Cardiac muscle cell (in vitro differentiated cells and primary cell): ENCODE measurements at regions not wholly inside any gene's neighbourhood (a gene's known extent, or its start where the extent isn't known, plus 50 kb on each side); places are given as distances from the start of the nearest gene placed in this dataset.

ENCODE experiments used
- DNase-seq, 2 donors: peaks; one replicate each; pipeline versions ENCODE4 v3.0.0 to v3.0.0-alpha.2; 2010 to 2017; ENCODE audit warnings: low read depth in 1 of 2, low spot score in 1 of 2
- H3K27ac ChIP-seq: fragments of 200-600 bp; sonication (generic); 2 replicates; pipeline ENCODE4 v1.5.1; 2016
- H3K27me3 ChIP-seq: fragments of 200-600 bp; sonication (generic); 2 replicates; pipeline ENCODE4 v1.6.0; 2016; ENCODE audit warnings: control low read depth
- H3K36me3 ChIP-seq: fragments of 200-600 bp; sonication (generic); 2 replicates; pipeline ENCODE4 v1.5.1; 2016; ENCODE audit warnings: control low read depth
- H3K4me1 ChIP-seq: fragments of 200-600 bp; sonication (generic); 2 replicates; pipeline ENCODE4 v1.8.1; 2017; ENCODE audit warnings: low read depth, mild to moderate bottlenecking, mixed run types
- H3K4me3 ChIP-seq: fragments of 200-600 bp; sonication (generic); 2 replicates; pipeline ENCODE4 v1.5.1; 2016; ENCODE audit warnings: mild to moderate bottlenecking
- H3K9me3 ChIP-seq: fragments of 200-600 bp; sonication (generic); 2 replicates; pipeline ENCODE4 v1.5.1; 2017; ENCODE audit warnings: low read depth, mild to moderate bottlenecking, control low read depth
- TF ChIP-seq, protein P1 (sequence below): IDR thresholded peaks from 2 replicates; pipeline ENCODE4 v1.5.1; 2012; ENCODE audit warnings: low read depth, mild to moderate bottlenecking, low read length

GRCh38 chr2:5250482-5250881 lies 441.7 kb upstream of the SOX11 start:
- Histone ChIP-seq H3K36me3 (no peaks in the 10 kb centered on the region), H3K9me3 (no peaks in the 10 kb centered on the region), H3K27ac (no peak overlapping the region), H3K27me3 (no peaks in the 10 kb centered on the region), H3K4me1 (no peaks in the 10 kb centered on the region), H3K4me3 (no peak overlapping the region)
- DNase-seq, result no peak
- TF ChIP-seq, protein P1, sequence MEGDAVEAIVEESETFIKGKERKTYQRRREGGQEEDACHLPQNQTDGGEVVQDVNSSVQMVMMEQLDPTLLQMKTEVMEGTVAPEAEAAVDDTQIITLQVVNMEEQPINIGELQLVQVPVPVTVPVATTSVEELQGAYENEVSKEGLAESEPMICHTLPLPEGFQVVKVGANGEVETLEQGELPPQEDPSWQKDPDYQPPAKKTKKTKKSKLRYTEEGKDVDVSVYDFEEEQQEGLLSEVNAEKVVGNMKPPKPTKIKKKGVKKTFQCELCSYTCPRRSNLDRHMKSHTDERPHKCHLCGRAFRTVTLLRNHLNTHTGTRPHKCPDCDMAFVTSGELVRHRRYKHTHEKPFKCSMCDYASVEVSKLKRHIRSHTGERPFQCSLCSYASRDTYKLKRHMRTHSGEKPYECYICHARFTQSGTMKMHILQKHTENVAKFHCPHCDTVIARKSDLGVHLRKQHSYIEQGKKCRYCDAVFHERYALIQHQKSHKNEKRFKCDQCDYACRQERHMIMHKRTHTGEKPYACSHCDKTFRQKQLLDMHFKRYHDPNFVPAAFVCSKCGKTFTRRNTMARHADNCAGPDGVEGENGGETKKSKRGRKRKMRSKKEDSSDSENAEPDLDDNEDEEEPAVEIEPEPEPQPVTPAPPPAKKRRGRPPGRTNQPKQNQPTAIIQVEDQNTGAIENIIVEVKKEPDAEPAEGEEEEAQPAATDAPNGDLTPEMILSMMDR, result no peak

- TF ChIP-seq, protein P1, result no peak
- H3K4me3 ChIP-seq, result no peak overlapping the region
- H3K36me3 ChIP-seq, result no peaks in the 10 kb centered on the region
- DNase-seq, result no peak
- no peaks in the 10 kb centered on the region for H3K9me3 ChIP-seq
- no peaks in the 10 kb centered on the region for H3K4me1 ChIP-seq
- H3K27me3 ChIP-seq, result no peaks in the 10 kb centered on the region
- H3K27ac ChIP-seq, result no peak overlapping the region
These were observed 438.9 kb upstream of the SOX11 start for GRCh38 chr2:5253263-5253662.

DNA sequence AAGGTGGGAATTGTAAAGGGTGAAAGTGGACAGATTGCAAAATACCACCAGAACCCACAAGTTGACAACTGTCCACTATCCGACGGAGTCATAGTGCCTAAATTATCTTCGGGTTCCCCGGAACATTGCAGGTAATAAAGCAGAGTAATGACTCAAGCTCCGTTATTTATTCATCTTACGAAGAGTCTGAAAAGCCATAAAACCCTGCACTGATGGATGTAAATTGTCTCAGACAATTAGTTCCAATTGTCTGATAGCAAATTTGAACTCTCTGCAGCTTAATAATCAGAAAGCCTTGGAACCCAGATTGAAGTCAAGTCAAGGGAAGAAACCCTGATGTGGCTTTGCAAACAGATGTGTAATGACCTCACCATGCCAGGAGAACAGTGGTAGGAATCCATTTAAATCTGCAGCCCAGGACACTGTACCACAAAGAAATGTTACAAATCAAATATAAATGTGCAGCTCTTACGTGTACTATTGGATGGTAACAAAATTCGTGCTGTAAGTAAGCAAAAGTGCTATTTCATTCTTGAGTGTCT lies 437.3 kb upstream of the SOX11 start:
- H3K9me3 ChIP-seq, result no peaks in the 10 kb centered on the region
- no peak for DNase-seq
- no peaks in the 10 kb centered on the region for H3K27me3 ChIP-seq
- TF ChIP-seq, protein P1, result no peak
- no peak overlapping the region for H3K27ac ChIP-seq
- H3K4me1 ChIP-seq, result no peaks in the 10 kb centered on the region
- H3K4me3 ChIP-seq, result no peak overlapping the region
- H3K36me3 ChIP-seq, result no peaks in the 10 kb centered on the region

GRCh38 chr2:5263291-5263690 lies 428.9 kb upstream of the SOX11 start:
- TF ChIP-seq, protein P1, result no peak
- Histone ChIP-seq H3K4me1 (no peaks in the 10 kb centered on the region), H3K27me3 (no peaks in the 10 kb centered on the region), H3K9me3 (no peaks in the 10 kb centered on the region), H3K36me3 (no peaks in the 10 kb centered on the region), H3K27ac (no peak overlapping the region), H3K4me3 (no peak overlapping the region)
- no peak for DNase-seq

GRCh38 chr2:5264361-5264760 lies 427.8 kb upstream of the SOX11 start:
- TF ChIP-seq, protein P1, result no peak
- H3K27ac ChIP-seq, result no peak overlapping the region
- DNase-seq, result no peak

DNA sequence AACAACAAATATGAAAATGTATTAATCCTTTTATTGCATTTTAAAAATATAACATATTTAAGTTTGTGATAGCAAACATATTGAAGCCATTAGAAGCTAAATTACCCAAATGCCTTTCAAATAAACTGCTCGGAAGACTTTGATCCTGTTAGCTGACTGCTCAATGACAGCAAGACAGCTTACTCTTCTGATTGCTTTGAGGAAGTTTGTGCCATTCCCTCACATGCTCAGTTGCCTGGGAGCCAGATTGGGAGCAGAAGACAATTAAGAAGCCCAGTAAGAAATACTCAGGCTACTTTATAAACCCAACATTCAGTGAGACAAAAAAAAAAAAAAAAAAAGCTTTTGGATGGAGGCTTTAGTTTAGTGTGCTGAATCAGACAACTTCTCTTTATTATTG lies 407.1 kb upstream of the SOX11 start:
- no peaks in the 10 kb centered on the region for H3K36me3 ChIP-seq
- TF ChIP-seq, protein P1, result no peak
- no peak overlapping the region for H3K4me3 ChIP-seq
- H3K4me1 ChIP-seq, result no peaks in the 10 kb centered on the region
- H3K27me3 ChIP-seq, result no peaks in the 10 kb centered on the region
- H3K9me3 ChIP-seq, result no peaks in the 10 kb centered on the region
- no peak for DNase-seq
- no peak overlapping the region for H3K27ac ChIP-seq

More at GRCh38 chr2:5264361-5264760, 427.8 kb upstream of the SOX11 start:
- Histone ChIP-seq H3K27me3 (no peaks in the 10 kb centered on the region), H3K4me3 (no peak overlapping the region), H3K36me3 (no peaks in the 10 kb centered on the region), H3K4me1 (no peaks in the 10 kb centered on the region), H3K9me3 (no peaks in the 10 kb centered on the region)
